ENCODE measurements at regions not wholly inside any gene's neighbourhood (a gene's known extent, or its start where the extent isn't known, plus 50 kb on each side); places are given as distances from the start of the nearest gene placed in this dataset.
A peak's percentile ranks its signal among the peaks of the same experiment; 100 is the strongest.

GRCh38 chr4:11768251-11768972, 339.7 kb upstream of the HS3ST1 start:
- DNase-seq (ENCODE audit: low spot score): no peak

DNA sequence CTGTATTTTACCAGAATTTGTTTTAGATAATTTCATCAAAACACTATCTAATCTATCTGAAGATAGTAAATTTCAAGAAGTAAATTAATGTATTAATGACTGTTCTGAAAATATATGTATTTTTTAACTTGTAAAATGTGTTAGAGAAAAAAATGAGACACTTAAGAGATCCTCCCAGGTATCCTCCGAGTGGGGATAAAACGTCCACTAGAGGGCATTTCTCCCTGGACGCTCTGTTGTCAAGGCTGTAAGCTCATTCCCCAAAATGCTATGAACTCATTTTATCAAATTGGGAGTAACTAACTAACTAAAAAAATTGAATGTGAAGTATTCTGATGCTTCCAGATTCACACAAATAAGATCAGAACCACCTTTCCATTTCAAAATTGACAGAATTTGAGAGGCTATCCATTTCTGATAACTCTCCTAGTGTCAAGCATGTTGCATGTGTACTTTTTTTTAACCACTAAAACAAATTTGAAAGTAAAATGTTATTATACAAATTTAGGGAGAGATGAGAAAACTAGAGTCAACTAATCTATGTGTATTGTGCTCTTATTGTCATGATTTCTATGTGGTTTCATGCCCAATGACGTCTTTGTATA, 337.3 kb upstream of the HS3ST1 start:
- DNase-seq (ENCODE audit: low spot score): no peak

DNA sequence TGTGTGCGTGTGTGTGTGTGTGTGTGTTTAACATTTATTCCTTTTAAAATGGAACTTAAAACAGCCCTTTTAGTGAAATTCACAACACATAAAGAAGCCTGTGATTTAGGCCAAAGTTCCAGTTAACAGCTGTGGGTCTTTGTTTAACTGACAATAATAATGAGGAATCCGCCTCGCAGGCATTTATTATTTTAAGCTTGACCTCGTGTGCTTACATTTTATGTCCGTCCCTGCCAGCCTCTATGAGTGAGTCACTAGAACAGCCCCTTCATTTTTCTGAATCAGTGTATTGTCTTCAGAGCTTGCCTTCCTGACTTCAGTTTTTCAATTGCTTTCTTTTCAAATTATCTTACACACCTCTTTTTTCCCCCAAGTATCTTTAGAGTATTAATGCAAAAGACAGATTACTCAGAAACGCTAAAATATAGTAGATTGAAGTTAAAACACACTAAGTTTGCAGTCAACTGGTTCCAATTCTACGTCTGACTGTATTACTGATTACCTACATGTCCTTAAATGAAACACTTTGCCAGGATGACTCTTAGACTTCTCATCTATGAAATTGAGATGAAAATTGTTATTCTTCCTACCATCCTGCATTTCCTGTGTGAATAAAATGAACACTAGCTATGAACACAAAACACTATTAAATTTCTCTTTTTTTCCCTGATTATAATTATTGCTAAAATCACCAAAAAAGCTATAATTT, 319.6 kb upstream of the HS3ST1 start:
- no peak for DNase-seq (ENCODE audit: low spot score)

DNA sequence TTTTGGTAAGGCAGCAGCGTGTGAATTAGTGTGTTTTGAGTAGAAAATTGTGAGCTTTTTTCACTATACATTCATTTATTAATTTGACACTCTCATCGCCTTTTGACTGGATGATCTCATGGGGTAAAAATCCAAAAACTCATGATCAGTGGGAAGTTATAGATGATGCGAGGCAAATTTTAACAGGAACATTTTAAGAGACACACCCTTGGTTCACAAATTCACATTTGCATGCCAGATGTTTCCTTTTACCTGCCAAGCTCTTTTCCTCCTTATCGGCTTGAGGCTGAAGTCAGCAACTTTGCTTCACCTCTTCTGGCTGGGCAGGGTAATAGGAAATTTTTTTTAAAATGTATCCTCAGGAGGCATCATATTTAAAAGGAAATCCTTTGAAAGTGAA, 318.0 kb upstream of the HS3ST1 start:
- DNase-seq (ENCODE audit: low spot score): no peak

DNA sequence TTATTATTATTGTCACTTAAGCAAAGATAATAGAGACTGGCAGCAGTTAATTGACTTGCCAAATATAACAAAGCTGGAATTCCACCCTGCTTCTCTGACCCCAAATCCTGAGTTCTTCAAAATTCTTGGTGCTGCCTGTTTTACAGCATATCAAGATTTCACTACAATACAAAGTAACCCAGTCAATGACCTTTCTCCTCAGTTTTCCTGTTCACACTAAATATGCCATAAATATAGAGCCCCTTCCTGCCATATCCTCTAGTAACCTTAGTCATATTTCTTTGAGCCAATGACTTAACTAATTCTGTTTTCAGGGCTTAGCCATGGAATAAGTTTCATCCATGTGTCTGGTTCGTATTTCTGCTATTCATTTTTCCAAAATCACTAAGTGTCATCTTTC, 315.3 kb upstream of the HS3ST1 start:
- DNase-seq (ENCODE audit: low spot score): no peak

- no peak for DNase-seq (ENCODE audit: low spot score)
These were observed 314.5 kb upstream of the HS3ST1 start for GRCh38 chr4:11743236-11743635.

DNA sequence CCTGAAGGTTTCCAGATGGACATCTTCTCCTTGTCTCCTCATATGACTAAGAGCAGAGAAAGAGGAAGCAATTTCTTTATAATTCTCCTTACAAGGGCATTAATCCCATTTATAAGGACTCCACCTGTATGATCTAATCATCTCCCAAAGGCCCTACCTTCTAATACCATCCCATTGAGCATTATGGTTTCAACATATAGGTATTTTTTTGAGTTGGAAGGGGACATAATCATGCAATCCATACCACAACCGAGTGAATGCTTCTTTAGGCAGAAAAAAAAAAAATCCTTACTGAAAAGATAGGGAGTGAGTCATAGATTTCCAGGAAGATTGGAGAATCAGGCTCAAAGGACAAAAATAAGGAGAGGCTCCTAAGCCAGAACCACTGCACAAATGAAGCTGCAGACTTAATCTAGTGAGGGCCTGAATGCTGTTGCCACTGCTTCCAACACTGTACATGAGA, 312.5 kb upstream of the HS3ST1 start:
- no peak for DNase-seq (ENCODE audit: low spot score)

DNA sequence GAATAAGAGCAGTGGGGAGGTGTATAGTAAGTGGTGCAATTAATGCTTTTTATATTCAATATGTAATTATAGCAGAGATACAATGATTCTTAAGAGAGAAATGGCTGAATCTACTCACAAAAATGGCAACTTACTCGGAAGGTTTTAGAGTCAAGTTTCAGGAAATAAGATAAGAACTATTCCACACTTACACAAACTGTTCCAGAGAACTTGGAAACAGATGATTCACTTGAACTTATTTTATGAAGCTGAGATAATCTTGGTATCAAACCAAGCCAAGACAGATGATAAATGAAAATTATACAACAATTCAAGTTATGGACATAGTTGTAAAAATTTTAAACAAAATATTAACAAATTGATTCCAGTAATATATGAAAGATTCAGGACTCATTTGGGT, 311.3 kb upstream of the HS3ST1 start:
- no peak for DNase-seq (ENCODE audit: low spot score)

DNA sequence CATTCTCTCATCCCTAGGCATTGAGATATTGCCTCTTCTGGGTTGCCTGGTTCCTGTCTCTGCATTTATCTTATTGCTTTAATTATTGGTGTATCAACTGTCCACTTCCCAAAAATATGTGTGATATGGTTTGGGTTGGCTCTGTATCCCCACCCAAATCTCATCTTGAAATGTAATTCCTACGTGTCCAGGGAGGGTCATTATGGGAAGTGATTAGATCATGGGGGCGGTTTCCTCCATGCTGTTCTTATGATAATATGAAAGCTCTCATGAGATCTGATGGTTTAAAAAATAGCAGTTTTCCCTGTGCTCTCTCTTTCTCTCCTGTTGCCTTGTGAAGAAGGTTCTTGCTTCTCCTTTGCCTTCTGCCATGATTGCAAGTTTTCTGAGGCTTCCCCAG, 308.3 kb upstream of the HS3ST1 start:
- no peak for DNase-seq (ENCODE audit: low spot score)

DNA sequence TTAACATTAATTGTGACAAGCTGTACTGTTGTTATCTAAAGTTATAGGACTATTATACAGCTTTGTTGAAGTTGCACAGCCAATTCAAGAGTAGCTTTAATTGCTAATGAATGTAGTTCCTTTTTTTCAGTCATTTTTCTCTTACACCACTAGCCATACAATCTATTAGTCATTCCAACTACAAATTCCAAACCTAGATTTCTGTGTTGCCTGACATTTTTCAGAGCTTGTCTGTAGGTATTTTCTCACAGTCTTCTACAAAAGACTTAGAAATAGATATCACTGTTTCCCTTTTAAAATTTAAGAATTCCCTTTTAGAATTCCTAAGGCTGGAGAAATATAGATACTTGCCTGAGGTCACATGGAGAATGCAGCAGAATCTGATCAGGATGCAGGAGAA, 307.0 kb upstream of the HS3ST1 start:
- no peak for DNase-seq (ENCODE audit: low spot score)

DNA sequence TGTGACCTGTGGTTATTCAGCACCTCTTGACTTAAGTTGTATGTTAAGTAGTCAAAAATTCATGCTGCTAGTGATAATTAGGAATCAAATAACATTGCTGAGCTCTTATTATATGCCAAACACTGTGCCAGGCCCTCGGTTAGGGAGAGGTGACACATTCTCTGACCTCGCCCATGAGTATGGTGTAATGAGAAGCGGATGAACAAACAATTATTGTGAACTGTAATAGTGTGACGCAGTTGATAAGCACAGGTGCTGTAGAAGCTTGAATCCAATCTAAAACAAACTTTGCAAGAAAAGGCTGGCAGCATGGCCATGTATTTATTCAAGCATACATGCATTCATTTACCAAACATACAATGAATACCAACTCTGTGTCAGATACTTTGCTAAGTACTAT, 303.5 kb upstream of the HS3ST1 start:
- DNase-seq (ENCODE audit: low spot score): no peak

DNA sequence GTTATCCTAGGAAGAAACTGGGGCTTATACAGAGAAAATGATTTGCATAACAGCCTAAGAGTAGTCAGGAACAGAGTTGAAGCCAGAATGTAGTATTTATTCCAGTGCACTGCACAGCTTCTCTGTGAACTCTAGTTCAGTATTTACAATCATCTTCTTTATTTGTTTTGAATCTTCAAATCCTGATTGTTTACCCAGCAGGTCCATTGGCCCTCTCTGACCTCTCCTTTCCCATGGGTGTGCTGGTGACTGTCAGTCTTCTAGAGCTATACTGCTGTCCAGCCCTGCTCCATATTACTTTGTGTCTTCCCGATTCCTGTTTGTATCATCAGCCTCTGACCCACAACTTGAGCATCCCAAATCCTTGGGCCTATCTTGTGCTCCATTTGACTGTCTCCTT, 301.9 kb upstream of the HS3ST1 start:
- no peak for DNase-seq (ENCODE audit: low spot score)

DNA sequence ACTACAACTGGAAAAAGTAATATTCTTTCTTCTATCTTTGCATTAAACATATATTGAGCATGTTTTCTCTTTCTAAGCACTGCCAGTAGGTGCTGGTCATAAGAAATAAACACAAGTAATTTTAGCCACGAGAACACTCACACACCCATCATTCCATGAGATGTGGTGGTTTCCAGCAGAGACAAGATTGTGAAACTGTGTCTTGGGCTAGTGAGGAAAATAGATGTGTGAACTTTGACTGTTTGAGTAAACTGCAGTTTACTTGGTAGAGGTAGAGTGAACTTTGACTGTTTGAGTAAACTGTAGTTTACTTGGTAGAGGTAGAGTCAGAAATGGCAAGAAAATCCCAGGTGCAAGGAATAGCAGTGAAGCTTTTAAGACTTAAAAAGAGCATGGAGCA, 300.9 kb upstream of the HS3ST1 start:
- DNase-seq (ENCODE audit: low spot score): no peak

- DNase-seq (ENCODE audit: low spot score): no peak
These were observed 299.3 kb upstream of the HS3ST1 start for GRCh38 chr4:11727903-11728564.

DNA sequence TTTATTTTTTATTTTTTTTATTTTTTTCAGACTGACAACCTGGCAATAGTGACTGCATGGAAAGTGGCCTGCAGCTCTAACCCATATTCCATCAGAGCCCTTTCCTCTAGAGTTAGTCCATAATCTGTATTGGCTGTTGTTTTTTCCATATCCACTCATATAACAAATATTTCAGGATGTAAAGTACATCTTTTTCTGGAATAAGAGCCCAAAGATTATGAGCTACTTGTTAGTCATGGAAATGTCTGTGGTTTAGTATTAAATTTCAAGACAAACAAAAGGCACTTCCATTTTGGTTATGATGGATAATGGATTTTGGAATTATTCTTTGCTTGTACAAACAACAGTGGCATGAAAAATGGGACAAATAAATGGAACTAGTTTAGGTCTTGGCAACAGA, 296.0 kb upstream of the HS3ST1 start:
- DNase-seq (ENCODE audit: low spot score): no peak

GRCh38 chr4:11722223-11722622, 293.5 kb upstream of the HS3ST1 start:
- no peak for DNase-seq (ENCODE audit: low spot score)

- DNase-seq (ENCODE audit: low spot score): no peak
These were observed 291.6 kb upstream of the HS3ST1 start for GRCh38 chr4:11720292-11720691.

- DNase-seq (ENCODE audit: low spot score): peak; percentile 58
These were observed 291.2 kb upstream of the HS3ST1 start for GRCh38 chr4:11719879-11720278.

DNA sequence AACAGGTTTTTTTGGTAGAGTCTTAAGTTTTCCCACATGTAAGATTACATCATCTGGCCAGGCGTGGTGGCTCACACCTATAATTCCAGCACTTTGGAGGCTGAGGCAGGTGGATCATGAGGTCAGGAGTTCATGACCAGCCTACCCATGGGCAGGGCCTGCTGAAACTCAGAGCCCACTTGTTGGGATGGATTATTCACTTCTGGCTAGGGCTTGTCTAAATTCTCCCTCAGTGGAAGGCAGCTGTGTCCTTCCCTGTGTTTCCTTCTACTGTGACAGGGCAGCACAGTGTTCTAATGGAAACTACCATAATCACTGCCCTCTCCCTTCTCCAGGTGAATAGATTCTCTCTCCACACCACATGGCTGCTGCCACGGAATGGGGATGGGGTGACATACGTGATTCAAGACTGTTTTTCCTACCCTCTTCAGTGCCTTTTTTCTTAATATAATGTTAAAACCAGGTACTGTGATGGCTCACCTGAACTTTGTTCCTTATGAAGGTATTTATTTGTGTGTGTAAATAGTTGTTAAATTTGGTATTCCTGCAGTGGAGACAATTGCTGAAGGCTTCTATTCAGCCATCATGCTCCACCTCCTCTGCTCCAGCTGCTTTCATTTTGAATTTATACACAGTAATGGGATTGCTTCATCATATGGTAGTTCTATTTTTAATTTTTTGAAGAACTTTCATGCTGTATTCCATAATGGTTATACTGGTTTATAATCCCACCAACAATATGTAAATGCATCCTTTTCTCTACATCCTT, 287.2 kb upstream of the HS3ST1 start:
- no peak for DNase-seq (ENCODE audit: low spot score)

GRCh38 chr4:11710453-11711093, 281.9 kb upstream of the HS3ST1 start:
- no peak for DNase-seq (ENCODE audit: low spot score)

DNA sequence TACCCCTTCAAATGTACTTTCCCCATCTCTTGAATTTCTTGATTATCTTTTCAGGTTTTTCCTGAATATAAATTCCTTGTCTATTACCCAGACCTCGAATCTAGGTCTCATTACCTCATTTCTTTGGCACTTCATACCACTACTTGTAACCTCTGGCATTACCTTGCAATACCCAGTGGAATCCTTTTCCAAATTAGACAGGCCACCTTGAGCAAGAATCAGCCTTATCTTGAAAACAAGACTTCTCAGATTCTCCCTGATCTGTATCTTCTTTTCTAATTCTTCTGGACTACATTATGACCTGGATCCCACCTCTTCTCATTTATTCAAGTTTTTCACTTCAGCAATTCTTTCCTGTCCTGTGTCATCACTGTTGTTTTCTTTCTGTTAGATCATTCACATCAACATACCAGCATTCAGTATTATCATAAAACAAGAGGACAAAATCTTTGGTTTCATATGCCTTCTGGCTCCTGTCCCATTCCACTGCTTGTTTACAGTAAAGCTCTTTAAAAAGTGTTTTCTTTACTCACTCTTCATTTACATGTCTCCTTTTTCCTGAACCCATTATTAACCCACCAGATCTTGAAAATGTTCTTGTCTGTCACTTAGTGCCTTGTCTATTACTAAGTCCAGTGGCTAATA, 275.6 kb upstream of the HS3ST1 start:
- no peak for DNase-seq (ENCODE audit: low spot score)
